ENCODE measurements at regions not wholly inside any gene's neighbourhood (a gene's known extent, or its start where the extent isn't known, plus 50 kb on each side); places are given as distances from the start of the nearest gene placed in this dataset.

GRCh38 chr18:22253676-22254075 is 84.3 kb downstream of the GATA6 start:
- no peak for DNase-seq (ENCODE audit: low spot score)

- no peak for DNase-seq (ENCODE audit: low spot score)
Measured at GRCh38 chr18:22253156-22253555, 83.8 kb downstream of the GATA6 start.

Measured in kidney tubule cell (primary cell).